ENCODE measurements at regions not wholly inside any gene's neighbourhood (a gene's known extent, or its start where the extent isn't known, plus 50 kb on each side); places are given as distances from the start of the nearest gene placed in this dataset.

GRCh38 chr1:108072776-108073175 lies 107.8 kb upstream of the VAV3 start:
- Histone ChIP-seq H3K36me3 (ENCODE audit: insufficient read depth, low read length) (no peaks in the 10 kb centered on the region), H3K4me2 (ENCODE audit: low read length) (no peak overlapping the region), H2AFZ (ENCODE audit: low read length) (no peak overlapping the region), H3K9me2 (ENCODE audit: low read depth, low read length) (no peaks in the 10 kb centered on the region), H4K20me1 (ENCODE audit: insufficient read depth, low read length) (no peaks in the 10 kb centered on the region), H3K27me3 (ENCODE audit: insufficient read depth, low read length) (no peaks in the 10 kb centered on the region), H3K4me1 (ENCODE audit: insufficient read depth, low read length, severe bottlenecking) (peaks cover 14% of the 10 kb centered on the region), H3K79me2 (ENCODE audit: insufficient read depth, low read length) (no peaks in the 10 kb centered on the region), H3K4me3 (ENCODE audit: low read depth, low read length, poor library complexity, severe bottlenecking) (no peak overlapping the region), H3F3A (ENCODE audit: insufficient read depth, low read length) (no peaks in the 10 kb centered on the region), H3K27ac (ENCODE audit: low read depth, low read length, poor library complexity, severe bottlenecking) (no peak overlapping the region), H3K9ac (ENCODE audit: low read length) (no peak overlapping the region), H3K9me3 (ENCODE audit: low read length) (no peaks in the 10 kb centered on the region)
- TF ChIP-seq CTCF (IDR thresholded peaks at IDR 0.05; ENCODE audit: low read length) (no peak), EZH2 (IDR thresholded peaks at IDR 0.05; ENCODE audit: borderline replicate concordance, low read length) (no peak)

- Histone ChIP-seq H3K9me2 (ENCODE audit: low read depth, low read length) (no peaks in the 10 kb centered on the region), H4K20me1 (ENCODE audit: insufficient read depth, low read length) (no peaks in the 10 kb centered on the region), H3K79me2 (ENCODE audit: insufficient read depth, low read length) (no peaks in the 10 kb centered on the region), H3K4me2 (ENCODE audit: low read length) (no peak overlapping the region), H3K27ac (ENCODE audit: low read depth, low read length, poor library complexity, severe bottlenecking) (no peak overlapping the region), H3F3A (ENCODE audit: insufficient read depth, low read length) (no peaks in the 10 kb centered on the region), H3K27me3 (ENCODE audit: insufficient read depth, low read length) (no peaks in the 10 kb centered on the region), H3K9ac (ENCODE audit: low read length) (no peak overlapping the region), H3K4me1 (ENCODE audit: insufficient read depth, low read length, severe bottlenecking) (peaks cover 11% of the 10 kb centered on the region), H2AFZ (ENCODE audit: low read length) (no peak overlapping the region), H3K36me3 (ENCODE audit: insufficient read depth, low read length) (no peaks in the 10 kb centered on the region), H3K4me3 (ENCODE audit: low read depth, low read length, poor library complexity, severe bottlenecking) (no peak overlapping the region), H3K9me3 (ENCODE audit: low read length) (no peaks in the 10 kb centered on the region)
- TF ChIP-seq EZH2 (IDR thresholded peaks at IDR 0.05; ENCODE audit: borderline replicate concordance, low read length) (no peak), CTCF (IDR thresholded peaks at IDR 0.05; ENCODE audit: low read length) (no peak)
Observed at GRCh38 chr1:108072212-108072611, 107.2 kb upstream of the VAV3 start.

GRCh38 chr1:108071601-108072000 lies 106.6 kb upstream of the VAV3 start:
- H3K4me2 ChIP-seq (ENCODE audit: low read length): no peak overlapping the region
- no peaks in the 10 kb centered on the region for H3K9me2 ChIP-seq (ENCODE audit: low read depth, low read length)
- no peaks in the 10 kb centered on the region for H3K27me3 ChIP-seq (ENCODE audit: insufficient read depth, low read length)
- no peak overlapping the region for H3K4me3 ChIP-seq (ENCODE audit: low read depth, low read length, poor library complexity, severe bottlenecking)
- peaks cover 11% of the 10 kb centered on the region for H3K4me1 ChIP-seq (ENCODE audit: insufficient read depth, low read length, severe bottlenecking)
- no peaks in the 10 kb centered on the region for H3K79me2 ChIP-seq (ENCODE audit: insufficient read depth, low read length)
- H3K9ac ChIP-seq (ENCODE audit: low read length): no peak overlapping the region
- no peak overlapping the region for H2AFZ ChIP-seq (ENCODE audit: low read length)
- TF ChIP-seq EZH2 (IDR thresholded peaks at IDR 0.05; ENCODE audit: borderline replicate concordance, low read length) (no peak), CTCF (IDR thresholded peaks at IDR 0.05; ENCODE audit: low read length) (no peak)
- H3K27ac ChIP-seq (ENCODE audit: low read depth, low read length, poor library complexity, severe bottlenecking): no peak overlapping the region
- H3K36me3 ChIP-seq (ENCODE audit: insufficient read depth, low read length): no peaks in the 10 kb centered on the region
- no peaks in the 10 kb centered on the region for H4K20me1 ChIP-seq (ENCODE audit: insufficient read depth, low read length)
- no peaks in the 10 kb centered on the region for H3K9me3 ChIP-seq (ENCODE audit: low read length)
- H3F3A ChIP-seq (ENCODE audit: insufficient read depth, low read length): no peaks in the 10 kb centered on the region

Measured in OCI-LY1 (cell line).